Right lung (tissue), 2 donors: ENCODE measurements at regions not wholly inside any gene's neighbourhood (a gene's known extent, or its start where the extent isn't known, plus 50 kb on each side); places are given as distances from the start of the nearest gene placed in this dataset.
"Not testable (repeated sequence)": the region's sequence is repeated elsewhere in the genome, so short reads cannot be mapped to it uniquely, and the experiment has no call there.

Experiments used
- DNase-seq, 2 donors: peaks; one replicate each; pipeline ENCODE4 v3.0.0-alpha.2; 2013

GRCh38 chr13:32828711-32829110, 187.5 kb upstream of the KL start:
- no peak for DNase-seq

GRCh38 chr13:32829269-32829668, 187.0 kb upstream of the KL start:
- no peak for DNase-seq

- DNase-seq = no peak
Observed at GRCh38 chr13:32829676-32830335, 186.4 kb upstream of the KL start.

GRCh38 chr13:32830336-32831031, 185.7 kb upstream of the KL start:
- no peak for DNase-seq

- DNase-seq = no peak
Observed at GRCh38 chr13:32837307-32837972, 178.8 kb upstream of the KL start.

- no peak for DNase-seq
Observed at GRCh38 chr13:32837973-32838927, 178.0 kb upstream of the KL start.

- DNase-seq = peak; percentile 81 to 87
Observed at GRCh38 chr13:32838945-32839344, 177.3 kb upstream of the KL start.

GRCh38 chr13:32840113-32840512, 176.1 kb upstream of the KL start:
- DNase-seq = no peak

- DNase-seq = no peak
Observed at GRCh38 chr13:32840989-32841713, 175.1 kb upstream of the KL start.

- DNase-seq = no peak
Observed at GRCh38 chr13:32845952-32846950, 170.0 kb upstream of the KL start.

- DNase-seq = not testable (repeated sequence)
Observed at GRCh38 chr13:32847976-32848375, 168.2 kb upstream of the KL start.

GRCh38 chr13:32849369-32849768, 166.9 kb upstream of the KL start:
- no peak for DNase-seq

GRCh38 chr13:32850316-32851052, 165.7 kb upstream of the KL start:
- DNase-seq = no peak

- DNase-seq = no peak
Observed at GRCh38 chr13:32851083-32852069, 164.8 kb upstream of the KL start.

- no peak for DNase-seq
Observed at GRCh38 chr13:32852526-32852925, 163.7 kb upstream of the KL start.

GRCh38 chr13:32857077-32857476, 159.1 kb upstream of the KL start:
- DNase-seq = no peak

GRCh38 chr13:32857689-32858088, 158.5 kb upstream of the KL start:
- DNase-seq = no peak
